ENCODE measurements at regions not wholly inside any gene's neighbourhood (a gene's known extent, or its start where the extent isn't known, plus 50 kb on each side); places are given as distances from the start of the nearest gene placed in this dataset.

- TF ChIP-seq CTCF (conservative IDR thresholded peaks at IDR 0.05; ENCODE audit: low read depth in 2 of 2), result no peak
- TF ChIP-seq EZH2 (IDR thresholded peaks at IDR 0.05; ENCODE audit: low read depth, unreplicated experiment), result no peak
- no peak for TF ChIP-seq POLR2AphosphoS5 (IDR thresholded peaks at IDR 0.05; ENCODE audit: low read depth)
- no peak for TF ChIP-seq REST (IDR thresholded peaks at IDR 0.05; ENCODE audit: unreplicated experiment)
- no peak for TF ChIP-seq CREB1 (CRISPR knock-in tag; IDR thresholded peaks at IDR 0.05; ENCODE audit: low read depth)
- TF ChIP-seq ETS1 (IDR thresholded peaks at IDR 0.05), result no peak
- no peak for TF ChIP-seq ZNF114 (CRISPR knock-in tag; IDR thresholded peaks at IDR 0.05)
- no peak for TF ChIP-seq EZH2phosphoT487 (IDR thresholded peaks at IDR 0.05; ENCODE audit: unreplicated experiment)
- TF ChIP-seq ZNF331 (CRISPR knock-in tag; IDR thresholded peaks at IDR 0.05; ENCODE audit: low read depth), result no peak
- TF ChIP-seq JUNB (IDR thresholded peaks at IDR 0.05; ENCODE audit: unreplicated experiment), result no peak
- no peak for TF ChIP-seq STAT1 (IDR thresholded peaks at IDR 0.05; ENCODE audit: unreplicated experiment)
- no peak for TF ChIP-seq NANOG (IDR thresholded peaks at IDR 0.05; ENCODE audit: borderline replicate concordance)
- no peak for TF ChIP-seq ZNF462 (CRISPR knock-in tag; IDR thresholded peaks at IDR 0.05)
Observed at GRCh38 chr7:13097499-13097898, 410.1 kb downstream of the ARL4A start.

Measured in GM23338 (cell line).